Muscle layer of colon (tissue), 2 donors: ENCODE measurements at regions not wholly inside any gene's neighbourhood (a gene's known extent, or its start where the extent isn't known, plus 50 kb on each side); places are given as distances from the start of the nearest gene placed in this dataset.

Experiments used
- H3K27ac ChIP-seq: one replicate; pipeline ENCODE4 v1.7.0; 2013; ENCODE audit warnings: low read depth, mild to moderate bottlenecking, low read length, moderate library complexity
- H3K27me3 ChIP-seq, 2 donors: one replicate each; pipeline ENCODE4 v1.7.0; 2013; ENCODE audit warnings: low read length in 2 of 2, mild to moderate bottlenecking in 2 of 2; ENCODE audit not compliant: insufficient read depth in 2 of 2, control insufficient read depth in 1 of 2
- H3K36me3 ChIP-seq: one replicate; pipeline ENCODE4 v1.7.0; 2013; ENCODE audit warnings: mild to moderate bottlenecking, low read length; ENCODE audit not compliant: insufficient read depth
- H3K4me1 ChIP-seq: one replicate; pipeline ENCODE4 v1.7.0; 2013; ENCODE audit warnings: mild to moderate bottlenecking, low read length; ENCODE audit not compliant: insufficient read depth
- H3K4me3 ChIP-seq, 2 donors: one replicate each; pipeline ENCODE4 v1.7.0; 2013; ENCODE audit warnings: low read length in 2 of 2, low read depth in 1 of 2, mild to moderate bottlenecking in 1 of 2, moderate library complexity in 1 of 2
- H3K9ac ChIP-seq: one replicate; pipeline ENCODE4 v1.7.0; 2013; ENCODE audit warnings: low read length
- H3K9me3 ChIP-seq: one replicate; pipeline ENCODE4 v1.7.0; 2013; ENCODE audit warnings: mild to moderate bottlenecking, low read length
- donor health status: abdominal sarcoma.
- donor health status: Adenocarcinoma of cecum.

GRCh38 chr6:163646866-163647265 is 232.3 kb downstream of the QKI start:
- no peaks in the 10 kb centered on the region for H3K27me3 ChIP-seq
- H3K4me1 ChIP-seq: no peaks in the 10 kb centered on the region
- H3K4me3 ChIP-seq: no peak overlapping the region
- H3K36me3 ChIP-seq: no peaks in the 10 kb centered on the region
- no peaks in the 10 kb centered on the region for H3K9me3 ChIP-seq
- no peak overlapping the region for H3K27ac ChIP-seq
- no peak overlapping the region for H3K9ac ChIP-seq

GRCh38 chr6:163646133-163646532 is 231.6 kb downstream of the QKI start:
- no peaks in the 10 kb centered on the region for H3K9me3 ChIP-seq
- H3K9ac ChIP-seq: no peak overlapping the region
- H3K4me3 ChIP-seq: no peak overlapping the region
- no peaks in the 10 kb centered on the region for H3K27me3 ChIP-seq
- H3K27ac ChIP-seq: no peak overlapping the region
- H3K36me3 ChIP-seq: no peaks in the 10 kb centered on the region
- H3K4me1 ChIP-seq: no peaks in the 10 kb centered on the region

DNA sequence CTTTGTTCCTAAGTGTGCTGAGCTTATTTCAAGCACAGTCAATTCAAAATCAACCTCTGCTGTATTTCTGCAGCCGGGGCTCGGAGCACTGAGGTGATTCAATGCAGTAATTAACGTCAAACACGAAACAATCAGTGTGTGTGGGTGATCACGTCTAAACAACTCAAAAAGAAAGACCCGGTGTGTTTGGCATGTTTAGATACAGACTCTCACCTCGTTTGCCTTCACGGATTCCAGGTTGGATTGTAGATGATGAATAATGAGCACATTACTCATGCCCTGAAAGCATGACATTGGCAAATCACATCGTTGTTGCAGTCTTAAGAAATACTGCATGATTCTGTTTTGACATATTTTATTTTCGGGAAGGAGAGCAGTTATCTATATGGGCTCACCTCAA is 231.0 kb downstream of the QKI start:
- no peaks in the 10 kb centered on the region for H3K36me3 ChIP-seq
- no peaks in the 10 kb centered on the region for H3K4me1 ChIP-seq
- no peaks in the 10 kb centered on the region for H3K27me3 ChIP-seq
- no peaks in the 10 kb centered on the region for H3K9me3 ChIP-seq
- H3K4me3 ChIP-seq: no peak overlapping the region
- H3K9ac ChIP-seq: no peak overlapping the region
- H3K27ac ChIP-seq: no peak overlapping the region

DNA sequence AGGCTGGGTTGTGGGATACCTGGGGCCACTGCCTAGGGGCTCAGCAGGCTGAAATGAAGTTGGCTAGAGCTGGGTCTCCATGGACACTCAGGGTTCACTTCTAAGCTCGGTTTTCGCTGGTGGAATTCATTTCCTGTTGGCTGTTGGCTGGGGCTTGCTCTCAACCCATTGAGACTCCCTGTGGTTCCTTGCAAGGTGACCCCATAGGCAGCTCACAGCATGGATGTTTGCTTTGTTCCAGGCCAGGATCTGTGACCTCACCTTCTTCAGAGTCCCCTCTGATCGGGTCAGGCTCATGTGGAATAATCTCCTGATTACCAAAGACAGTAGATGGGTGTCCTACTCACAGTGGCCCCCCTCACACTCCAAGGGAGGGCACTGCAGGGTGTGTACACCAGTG is 229.3 kb downstream of the QKI start:
- Histone ChIP-seq H3K27me3 (no peaks in the 10 kb centered on the region), H3K9me3 (no peaks in the 10 kb centered on the region), H3K4me1 (no peaks in the 10 kb centered on the region), H3K4me3 (no peak overlapping the region), H3K36me3 (no peaks in the 10 kb centered on the region), H3K9ac (no peak overlapping the region), H3K27ac (no peak overlapping the region)

DNA sequence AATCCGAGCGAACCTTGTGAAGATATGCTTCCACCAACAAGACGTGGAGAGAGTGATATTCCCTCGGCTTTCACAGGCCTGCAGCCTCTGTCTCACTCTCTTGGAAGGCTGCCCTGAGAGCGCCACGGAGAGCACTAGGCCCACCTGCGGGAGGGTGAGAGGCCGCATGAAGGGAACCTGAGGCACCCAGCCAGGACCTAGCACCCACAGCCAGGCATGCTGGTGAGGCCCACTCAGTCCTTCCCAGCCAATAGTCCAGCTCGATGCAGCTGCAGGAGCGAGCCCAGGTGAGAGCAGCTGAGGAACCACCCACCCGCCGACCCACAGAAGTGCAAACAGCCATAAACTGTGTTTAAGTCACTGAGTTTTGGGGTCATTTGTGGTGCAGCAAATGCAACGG is 227.2 kb downstream of the QKI start:
- no peaks in the 10 kb centered on the region for H3K36me3 ChIP-seq
- no peaks in the 10 kb centered on the region for H3K9me3 ChIP-seq
- no peaks in the 10 kb centered on the region for H3K4me1 ChIP-seq
- no peak overlapping the region for H3K27ac ChIP-seq
- no peaks in the 10 kb centered on the region for H3K27me3 ChIP-seq
- no peak overlapping the region for H3K9ac ChIP-seq
- no peak overlapping the region for H3K4me3 ChIP-seq

DNA sequence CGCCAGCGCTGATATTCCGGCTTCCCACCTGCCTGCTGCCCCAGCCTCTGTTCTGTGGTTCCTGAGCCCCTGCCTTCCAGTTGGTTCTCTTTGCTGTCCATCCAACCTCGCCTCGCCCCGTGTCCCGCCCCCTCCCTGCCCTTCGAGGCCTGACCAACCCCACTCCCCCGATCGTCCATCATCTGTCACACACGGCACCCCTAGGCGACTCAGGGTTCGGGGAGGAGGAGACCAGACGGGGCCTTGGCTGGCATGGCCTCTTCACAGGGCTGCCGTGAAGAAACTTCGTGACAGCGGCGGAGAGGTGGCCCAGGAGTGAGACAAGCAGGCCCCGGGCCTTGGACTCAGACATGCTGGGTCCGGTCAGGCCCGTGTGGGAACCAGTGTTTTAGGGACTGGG is 226.1 kb downstream of the QKI start:
- no peaks in the 10 kb centered on the region for H3K36me3 ChIP-seq
- no peaks in the 10 kb centered on the region for H3K4me1 ChIP-seq
- H3K27me3 ChIP-seq: no peaks in the 10 kb centered on the region
- H3K9ac ChIP-seq: no peak overlapping the region
- H3K4me3 ChIP-seq: no peak overlapping the region
- H3K27ac ChIP-seq: no peak overlapping the region
- H3K9me3 ChIP-seq: no peaks in the 10 kb centered on the region

DNA sequence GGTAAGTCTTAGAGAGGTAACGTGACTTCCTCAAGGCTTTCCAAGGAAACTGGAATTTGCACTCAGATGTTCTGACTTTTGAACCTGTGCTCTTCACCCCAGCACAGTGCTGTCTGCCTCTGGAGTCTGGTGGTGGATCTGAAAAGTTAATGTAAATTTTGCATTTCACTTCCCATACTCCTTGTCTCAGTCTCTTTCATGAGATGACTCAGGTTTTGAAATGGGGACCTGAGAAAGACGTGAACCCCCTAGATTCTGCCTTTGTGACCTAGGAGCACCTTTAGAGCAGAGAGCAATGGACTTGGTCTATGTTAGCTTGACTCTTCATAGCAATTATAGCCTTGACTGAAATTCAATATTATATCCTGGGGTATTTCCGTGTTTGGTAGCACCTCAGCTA is 223.0 kb downstream of the QKI start:
- H3K4me3 ChIP-seq: no peak overlapping the region
- H3K9me3 ChIP-seq: no peaks in the 10 kb centered on the region
- no peak overlapping the region for H3K27ac ChIP-seq
- H3K4me1 ChIP-seq: no peaks in the 10 kb centered on the region
- H3K36me3 ChIP-seq: no peaks in the 10 kb centered on the region
- H3K27me3 ChIP-seq: no peaks in the 10 kb centered on the region
- no peak overlapping the region for H3K9ac ChIP-seq

GRCh38 chr6:163635731-163636364 is 221.3 kb downstream of the QKI start:
- Histone ChIP-seq H3K36me3 (no peaks in the 10 kb centered on the region), H3K27me3 (peaks cover 0 to 3% of the 10 kb centered on the region in 2 donors), H3K9ac (no peak overlapping the region), H3K4me3 (no peak overlapping the region), H3K4me1 (no peaks in the 10 kb centered on the region), H3K27ac (no peak overlapping the region), H3K9me3 (no peaks in the 10 kb centered on the region)

DNA sequence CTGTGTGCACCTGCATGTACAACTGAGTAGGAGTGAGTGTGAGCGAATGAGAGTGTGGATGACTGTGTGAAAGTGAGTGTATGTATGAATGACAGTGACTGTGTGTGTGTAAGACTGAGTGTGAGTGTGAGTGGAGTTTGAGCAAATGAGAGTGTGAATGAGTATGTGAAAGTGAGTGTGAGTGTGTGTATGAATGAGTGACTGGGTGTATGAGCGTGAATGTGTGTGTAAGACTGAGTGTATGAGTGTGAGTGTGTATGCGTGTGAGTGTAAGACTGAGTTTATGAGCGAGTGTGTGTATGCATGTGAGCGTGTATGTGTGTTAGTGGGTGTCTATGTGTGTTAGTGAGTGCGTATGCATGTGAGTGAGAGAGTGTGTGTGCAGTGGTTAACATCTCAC is 220.8 kb downstream of the QKI start:
- no peak overlapping the region for H3K4me3 ChIP-seq
- no peaks in the 10 kb centered on the region for H3K4me1 ChIP-seq
- H3K27me3 ChIP-seq: peaks cover 0 to 9% of the 10 kb centered on the region in 2 donors
- H3K9ac ChIP-seq: no peak overlapping the region
- H3K9me3 ChIP-seq: no peaks in the 10 kb centered on the region
- no peak overlapping the region for H3K27ac ChIP-seq
- H3K36me3 ChIP-seq: no peaks in the 10 kb centered on the region

DNA sequence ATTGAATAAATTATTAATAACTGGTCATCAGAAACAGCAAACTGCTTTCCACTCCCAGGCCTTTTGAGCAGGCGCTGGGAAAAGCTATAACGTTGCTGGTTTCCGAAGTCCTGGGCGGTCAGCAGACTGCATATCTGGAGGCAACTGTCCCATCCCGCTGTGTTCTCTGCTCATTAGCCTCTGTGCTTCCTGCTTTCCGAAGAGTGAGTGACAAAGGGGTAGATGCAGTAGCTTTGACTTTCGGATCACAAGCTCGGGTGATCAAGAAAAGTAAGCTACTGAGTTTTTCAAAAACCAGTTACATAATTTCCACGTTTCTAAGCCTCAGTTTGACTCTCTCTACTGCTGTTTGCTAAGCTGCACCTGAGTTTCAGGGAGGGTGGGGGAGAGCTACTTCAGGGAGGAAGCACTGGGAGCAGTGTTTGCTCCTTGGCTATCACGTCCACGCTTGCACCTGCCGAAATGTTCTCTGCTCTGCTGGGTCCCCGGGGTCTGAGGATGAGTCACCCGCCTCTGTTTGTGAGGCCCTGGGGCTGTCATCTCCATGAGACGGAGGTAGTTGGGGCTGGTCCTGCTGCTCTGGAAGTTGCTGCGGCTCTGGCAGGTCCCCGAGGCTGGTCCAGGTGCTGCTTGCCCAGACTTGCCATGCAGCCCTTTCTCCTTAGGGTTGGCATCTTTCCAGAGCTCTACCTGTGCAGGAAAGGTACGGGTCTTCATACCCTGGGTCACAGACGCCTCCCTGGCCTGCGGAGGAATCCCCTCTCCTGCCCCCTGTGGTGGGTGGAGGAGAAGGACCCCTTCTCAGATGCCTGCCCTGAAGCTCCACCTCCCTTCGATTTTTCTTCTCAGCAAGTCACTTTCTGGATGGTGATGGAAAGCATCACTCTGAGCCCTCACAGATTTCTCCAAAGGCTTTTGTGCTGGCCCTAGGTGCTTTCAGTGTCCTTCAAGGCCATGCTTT is 220.0 kb downstream of the QKI start:
- Histone ChIP-seq H3K4me3 (no peak overlapping the region), H3K27me3 (peaks cover 0 to 14% of the 10 kb centered on the region in 2 donors), H3K27ac (no peak overlapping the region), H3K4me1 (no peaks in the 10 kb centered on the region), H3K9me3 (no peaks in the 10 kb centered on the region), H3K36me3 (no peaks in the 10 kb centered on the region), H3K9ac (no peak overlapping the region)

GRCh38 chr6:163630991-163631390 is 216.5 kb downstream of the QKI start:
- Histone ChIP-seq H3K9ac (no peak overlapping the region), H3K27me3 (peaks cover 0 to 14% of the 10 kb centered on the region in 2 donors), H3K4me3 (no peak overlapping the region), H3K4me1 (no peaks in the 10 kb centered on the region), H3K9me3 (no peaks in the 10 kb centered on the region), H3K36me3 (no peaks in the 10 kb centered on the region), H3K27ac (no peak overlapping the region)
